ENCODE measurements at regions not wholly inside any gene's neighbourhood (a gene's known extent, or its start where the extent isn't known, plus 50 kb on each side); places are given as distances from the start of the nearest gene placed in this dataset.

DNA sequence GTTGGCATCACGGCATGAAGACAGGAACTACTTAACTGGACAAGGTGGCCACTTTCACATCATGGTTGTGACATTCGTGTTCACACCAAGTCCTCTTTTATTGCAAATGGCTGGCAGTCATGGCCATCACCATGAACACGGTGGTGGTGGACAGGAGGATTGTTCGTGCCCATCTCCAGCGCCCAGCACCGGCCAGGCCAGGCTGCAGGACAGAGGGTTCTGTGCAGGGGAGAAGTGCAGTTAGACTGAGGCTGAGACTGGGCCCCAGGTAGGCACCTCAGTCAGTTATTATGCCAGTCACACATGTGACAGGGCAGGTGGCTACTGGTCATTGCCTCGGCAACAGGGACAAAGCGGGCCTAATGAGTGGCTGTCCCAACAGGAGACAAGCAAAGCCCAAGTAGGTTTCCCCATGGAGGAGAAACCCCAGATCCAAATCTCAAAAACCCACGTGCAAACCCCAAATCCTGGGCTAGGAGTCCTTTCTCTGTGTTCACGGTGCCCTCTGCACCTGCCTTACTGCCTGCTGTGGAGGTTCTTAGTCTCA, 468.1 kb upstream of the MYT1L start (continued):
- TF ChIP-seq USF1 (IDR thresholded peaks at IDR 0.05; ENCODE audit: borderline replicate concordance, extremely low read length, insufficient read depth, low read depth, low read length) (no peak), RAD21 (IDR thresholded peaks at IDR 0.05; ENCODE audit: insufficient read depth, low read depth, low read length) (no peak), MYC (IDR thresholded peaks at IDR 0.05; ENCODE audit: insufficient read depth, insufficient read length, insufficient replicate concordance, low read length, severe bottlenecking) (no peak), ZSCAN29 (IDR thresholded peaks at IDR 0.05) (no peak), CEBPB (IDR thresholded peaks at IDR 0.05; ENCODE audit: borderline replicate concordance in 1 of 2, low read depth in 2 of 2, low read length in 2 of 2) (no peak)

- DNase-seq (ENCODE audit: low read depth, low spot score) (no peak), FAIRE-seq (no peak), ATAC-seq (no peak)
- intact Hi-C loops (cut with micrococcal nuclease; ENCODE audit: unreplicated experiment) (no loop called here), in situ Hi-C loops (cut with MboI) (no loop called here)
- Histone ChIP-seq H3K9me3 (replicated peaks; ENCODE audit: control insufficient read depth, insufficient read depth, low read length) (no peaks in the 10 kb centered on the region), H3K27me3 (replicated peaks in 1 of 2; ENCODE audit: control insufficient read depth in 2 of 2, insufficient read depth in 2 of 2, low read length in 1 of 2) (peaks cover 0 to 3% of the 10 kb centered on the region in 2 experiments; a peak in 1 of 4 replicates), H2AFZ (ENCODE audit: control insufficient read depth, low read depth, low read length) (no peak overlapping the region), H3K4me2 (ENCODE audit: control insufficient read depth, insufficient read depth) (no peak overlapping the region), H3K4me3 (no peak overlapping the region), H3K4me1 (ENCODE audit: control insufficient read depth, insufficient read depth, low read length) (no peaks in the 10 kb centered on the region), H4K20me1 (ENCODE audit: control insufficient read depth, insufficient read depth) (no peaks in the 10 kb centered on the region; the same call in 1 of the 2 replicates), H3K9ac (ENCODE audit: control insufficient read depth, insufficient read depth, low read length) (no peak overlapping the region), H3K36me3 (ENCODE audit: control insufficient read depth in 2 of 2, insufficient read depth in 2 of 2, low read length in 1 of 2) (no peaks in the 10 kb centered on the region), H3K79me2 (ENCODE audit: control insufficient read depth, insufficient read depth, low read length) (no peaks in the 10 kb centered on the region), H3K27ac (ENCODE audit: control insufficient read depth, insufficient read depth) (no peak overlapping the region)
- ChIA-PET POLR2A (no interaction called here), RAD21 (ENCODE audit: unreplicated experiment) (no interaction called here), SMC1A (ENCODE audit: uncharacterized antibody, unreplicated experiment) (no interaction called here), CTCF (no interaction called here)
- WGBS (ENCODE audit: insufficient coverage, insufficient replicate concordance, low lambda C conversion rate, missing lambda C conversion rate) = 13% methylated on average over 2 of the region's 2 CpGs
- BruUV-seq (replicated peaks) = no TSS peak
- TF ChIP-seq RCOR1 (conservative IDR thresholded peaks at IDR 0.05; ENCODE audit: low read depth, low read length) (no peak), JUND (IDR thresholded peaks at IDR 0.05; ENCODE audit: low read depth, low read length) (no peak), POLR2A (IDR thresholded peaks at IDR 0.05; ENCODE audit: low read depth, low read length) (no peak), SMAD5 (IDR thresholded peaks at IDR 0.05; ENCODE audit: low read depth) (no peak), STAT1 (conservative IDR thresholded peaks at IDR 0.05) (no peak), NR2F1 (conservative IDR thresholded peaks at IDR 0.05) (no peak), SIN3A (IDR thresholded peaks at IDR 0.05; ENCODE audit: low read depth, low read length) (no peak), NFIC (IDR thresholded peaks at IDR 0.05; ENCODE audit: low read depth, low read length) (no peak), RELA (IDR thresholded peaks at IDR 0.05; ENCODE audit: borderline replicate concordance, partially characterized antibody) (no peak), ZNF207 (IDR thresholded peaks at IDR 0.05; ENCODE audit: borderline replicate concordance) (no peak)
- TF ChIP-seq, protein P1, sequence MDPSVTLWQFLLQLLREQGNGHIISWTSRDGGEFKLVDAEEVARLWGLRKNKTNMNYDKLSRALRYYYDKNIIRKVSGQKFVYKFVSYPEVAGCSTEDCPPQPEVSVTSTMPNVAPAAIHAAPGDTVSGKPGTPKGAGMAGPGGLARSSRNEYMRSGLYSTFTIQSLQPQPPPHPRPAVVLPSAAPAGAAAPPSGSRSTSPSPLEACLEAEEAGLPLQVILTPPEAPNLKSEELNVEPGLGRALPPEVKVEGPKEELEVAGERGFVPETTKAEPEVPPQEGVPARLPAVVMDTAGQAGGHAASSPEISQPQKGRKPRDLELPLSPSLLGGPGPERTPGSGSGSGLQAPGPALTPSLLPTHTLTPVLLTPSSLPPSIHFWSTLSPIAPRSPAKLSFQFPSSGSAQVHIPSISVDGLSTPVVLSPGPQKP (IDR thresholded peaks at IDR 0.05; ENCODE audit: low read depth, low read length) = no peak
- TF ChIP-seq, protein P2, sequence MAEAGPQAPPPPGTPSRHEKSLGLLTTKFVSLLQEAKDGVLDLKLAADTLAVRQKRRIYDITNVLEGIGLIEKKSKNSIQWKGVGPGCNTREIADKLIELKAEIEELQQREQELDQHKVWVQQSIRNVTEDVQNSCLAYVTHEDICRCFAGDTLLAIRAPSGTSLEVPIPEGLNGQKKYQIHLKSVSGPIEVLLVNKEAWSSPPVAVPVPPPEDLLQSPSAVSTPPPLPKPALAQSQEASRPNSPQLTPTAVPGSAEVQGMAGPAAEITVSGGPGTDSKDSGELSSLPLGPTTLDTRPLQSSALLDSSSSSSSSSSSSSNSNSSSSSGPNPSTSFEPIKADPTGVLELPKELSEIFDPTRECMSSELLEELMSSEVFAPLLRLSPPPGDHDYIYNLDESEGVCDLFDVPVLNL (IDR thresholded peaks at IDR 0.05; ENCODE audit: low read depth, low read length) = no peak
- TF ChIP-seq, protein P3, sequence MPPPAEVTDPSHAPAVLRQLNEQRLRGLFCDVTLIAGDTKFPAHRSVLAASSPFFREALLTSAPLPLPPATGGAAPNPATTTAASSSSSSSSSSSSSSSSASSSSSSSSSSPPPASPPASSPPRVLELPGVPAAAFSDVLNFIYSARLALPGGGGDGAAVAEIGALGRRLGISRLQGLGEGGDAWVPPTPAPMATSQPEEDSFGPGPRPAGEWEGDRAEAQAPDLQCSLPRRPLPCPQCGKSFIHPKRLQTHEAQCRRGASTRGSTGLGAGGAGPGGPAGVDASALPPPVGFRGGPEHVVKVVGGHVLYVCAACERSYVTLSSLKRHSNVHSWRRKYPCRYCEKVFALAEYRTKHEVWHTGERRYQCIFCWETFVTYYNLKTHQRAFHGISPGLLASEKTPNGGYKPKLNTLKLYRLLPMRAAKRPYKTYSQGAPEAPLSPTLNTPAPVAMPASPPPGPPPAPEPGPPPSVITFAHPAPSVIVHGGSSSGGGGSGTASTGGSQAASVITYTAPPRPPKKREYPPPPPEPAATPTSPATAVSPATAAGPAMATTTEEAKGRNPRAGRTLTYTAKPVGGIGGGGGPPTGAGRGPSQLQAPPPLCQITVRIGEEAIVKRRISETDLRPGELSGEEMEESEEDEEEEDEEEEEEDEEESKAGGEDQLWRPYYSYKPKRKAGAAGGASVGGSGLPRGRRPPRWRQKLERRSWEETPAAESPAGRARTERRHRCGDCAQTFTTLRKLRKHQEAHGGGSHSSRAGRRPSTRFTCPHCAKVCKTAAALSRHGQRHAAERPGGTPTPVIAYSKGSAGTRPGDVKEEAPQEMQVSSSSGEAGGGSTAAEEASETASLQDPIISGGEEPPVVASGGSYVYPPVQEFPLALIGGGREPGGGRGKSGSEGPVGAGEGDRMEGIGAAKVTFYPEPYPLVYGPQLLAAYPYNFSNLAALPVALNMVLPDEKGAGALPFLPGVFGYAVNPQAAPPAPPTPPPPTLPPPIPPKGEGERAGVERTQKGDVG (CRISPR knock-in tag; IDR thresholded peaks at IDR 0.05) = no peak
Measured at GRCh38 chr2:2798337-2798736, 467.3 kb upstream of the MYT1L start.

All from GM12878 (cell line).